ENCODE measurements at regions not wholly inside any gene's neighbourhood (a gene's known extent, or its start where the extent isn't known, plus 50 kb on each side); places are given as distances from the start of the nearest gene placed in this dataset.

DNA sequence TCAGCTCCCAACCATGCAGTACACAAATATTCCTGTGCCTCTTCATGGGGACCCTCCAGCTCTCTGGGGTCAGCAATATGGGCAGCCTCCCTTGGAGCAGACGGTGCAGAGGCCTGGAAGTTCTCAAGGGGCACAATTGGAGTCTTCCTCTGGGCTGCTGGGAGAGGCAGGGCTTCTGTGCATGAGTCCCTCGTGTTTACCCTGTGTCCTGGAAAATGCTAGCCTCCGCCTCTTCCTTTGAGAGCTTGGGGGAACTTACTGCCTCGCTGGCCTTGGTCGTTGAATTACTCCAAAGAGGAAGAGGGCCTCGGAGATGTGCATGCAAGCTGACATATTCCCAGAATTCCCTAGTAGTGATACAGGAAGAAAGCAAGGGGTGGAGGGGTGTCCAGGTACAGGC is 284.4 kb upstream of the IGF1R start:
- TF ChIP-seq OSR1 (CRISPR knock-in tag; IDR thresholded peaks at IDR 0.05) (no peak), ARNTL (CRISPR knock-in tag; IDR thresholded peaks at IDR 0.05; ENCODE audit: borderline replicate concordance, low read depth) (no peak), ZFP3 (CRISPR knock-in tag; IDR thresholded peaks at IDR 0.05) (no peak), ZFP30 (CRISPR knock-in tag; IDR thresholded peaks at IDR 0.05) (no peak), BACH2 (CRISPR knock-in tag; IDR thresholded peaks at IDR 0.05; ENCODE audit: borderline replicate concordance) (no peak), ISL1 (CRISPR knock-in tag; IDR thresholded peaks at IDR 0.05) (no peak), ZNF70 (CRISPR knock-in tag; IDR thresholded peaks at IDR 0.05) (no peak), TOX (CRISPR knock-in tag; IDR thresholded peaks at IDR 0.05; ENCODE audit: borderline replicate concordance) (no peak), RARB (CRISPR knock-in tag; IDR thresholded peaks at IDR 0.05) (no peak), ZNF565 (CRISPR knock-in tag; conservative IDR thresholded peaks at IDR 0.05; ENCODE audit: low read depth) (no peak), PATZ1 (CRISPR knock-in tag; IDR thresholded peaks at IDR 0.05; ENCODE audit: borderline replicate concordance) (no peak), GLIS3 (CRISPR knock-in tag; IDR thresholded peaks at IDR 0.05) (no peak), TCF4 (CRISPR knock-in tag; IDR thresholded peaks at IDR 0.05; ENCODE audit: borderline replicate concordance) (no peak)
